GM19397 (cell line): ENCODE measurements at regions not wholly inside any gene's neighbourhood (a gene's known extent, or its start where the extent isn't known, plus 50 kb on each side); places are given as distances from the start of the nearest gene placed in this dataset.
"Not testable (repeated sequence)": the region's sequence is repeated elsewhere in the genome, so short reads cannot be mapped to it uniquely, and the experiment has no call there.

Source experiments
- ATAC-seq: cut with Tn5 transposase; IDR thresholded peaks from one replicate; pipeline ENCODE4 v1.9.1; 2021; ENCODE audit warnings: mild to moderate bottlenecking, moderate library complexity; ENCODE audit not compliant: unreplicated experiment

DNA sequence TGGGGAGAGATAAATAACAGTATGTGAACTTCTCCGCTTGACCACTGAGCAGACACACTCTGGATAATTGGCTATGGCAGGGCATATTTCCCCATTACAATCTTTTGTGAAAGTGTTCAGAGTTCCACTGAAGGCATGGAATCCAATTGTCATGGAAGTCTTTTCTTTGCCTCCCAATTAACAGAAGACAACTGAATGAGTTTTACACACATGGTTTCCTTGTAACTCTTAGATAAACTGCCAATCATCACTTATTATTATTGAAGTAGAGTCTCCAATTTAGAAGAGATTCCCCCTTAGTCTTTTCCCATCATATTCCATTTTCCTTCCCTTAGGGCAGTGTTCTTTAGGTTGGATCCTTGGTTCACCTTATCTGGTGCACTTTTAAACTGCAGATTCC is 308.3 kb downstream of the NR2F2 start:
- no peak for ATAC-seq

- no peak for ATAC-seq
Observed at GRCh38 chr15:96645796-96646195, 315.3 kb downstream of the NR2F2 start.

DNA sequence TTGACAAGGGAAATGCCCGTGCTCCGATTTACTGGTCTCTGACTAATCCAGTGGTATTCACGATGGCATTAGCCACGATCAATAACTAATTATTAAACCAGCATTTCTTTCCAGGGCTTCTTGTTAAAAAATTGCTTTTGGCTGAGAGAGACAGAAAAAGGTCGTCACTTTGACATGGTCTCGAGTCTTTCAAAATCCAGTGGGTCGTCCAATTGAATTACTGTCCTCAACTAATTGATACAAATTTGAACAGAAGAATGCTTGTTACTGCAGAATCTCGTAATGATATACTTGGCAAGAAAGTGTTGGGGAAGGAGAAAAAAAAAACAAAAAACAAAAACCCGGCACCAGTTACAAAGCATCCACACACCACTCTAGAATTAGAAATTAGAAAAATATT is 318.4 kb downstream of the NR2F2 start:
- ATAC-seq: no peak

DNA sequence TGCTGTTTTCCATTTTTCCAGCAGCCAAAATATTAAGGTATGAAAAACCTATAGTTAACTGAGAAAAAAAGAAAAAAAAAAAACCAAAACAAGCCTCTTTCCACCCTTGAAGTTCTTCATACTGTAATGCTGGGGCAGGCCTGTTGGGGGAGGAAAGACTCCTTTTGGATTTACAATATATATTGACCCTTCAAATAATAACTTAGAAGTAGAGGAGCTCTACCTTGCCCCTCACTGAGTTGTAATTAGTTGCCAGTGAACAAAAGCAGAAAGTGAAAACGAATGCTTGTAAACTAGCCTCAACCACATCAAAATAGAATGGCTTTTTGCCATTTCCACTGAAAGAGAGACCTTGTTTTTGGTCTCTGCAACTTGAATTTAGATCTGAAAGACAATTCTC is 326.6 kb downstream of the NR2F2 start:
- no peak for ATAC-seq

DNA sequence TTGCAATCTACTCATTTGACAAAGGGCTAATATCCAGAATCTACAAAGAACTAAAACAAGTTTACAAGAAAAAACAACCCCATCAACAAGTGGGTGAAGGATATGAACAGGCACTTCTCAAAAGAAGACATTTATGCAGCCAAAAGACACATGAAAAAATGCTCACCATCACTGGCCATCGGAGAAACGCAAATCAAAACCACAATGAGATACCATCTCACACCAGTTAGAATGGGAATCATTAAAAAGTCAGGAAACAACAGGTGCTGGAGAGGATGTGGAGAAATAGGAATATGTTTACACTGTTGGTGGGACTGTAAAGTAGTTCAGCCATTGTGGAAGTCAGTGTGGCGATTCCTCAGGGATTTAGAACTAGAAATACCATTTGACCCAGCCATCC is 336.5 kb downstream of the NR2F2 start:
- ATAC-seq: not testable (repeated sequence)

DNA sequence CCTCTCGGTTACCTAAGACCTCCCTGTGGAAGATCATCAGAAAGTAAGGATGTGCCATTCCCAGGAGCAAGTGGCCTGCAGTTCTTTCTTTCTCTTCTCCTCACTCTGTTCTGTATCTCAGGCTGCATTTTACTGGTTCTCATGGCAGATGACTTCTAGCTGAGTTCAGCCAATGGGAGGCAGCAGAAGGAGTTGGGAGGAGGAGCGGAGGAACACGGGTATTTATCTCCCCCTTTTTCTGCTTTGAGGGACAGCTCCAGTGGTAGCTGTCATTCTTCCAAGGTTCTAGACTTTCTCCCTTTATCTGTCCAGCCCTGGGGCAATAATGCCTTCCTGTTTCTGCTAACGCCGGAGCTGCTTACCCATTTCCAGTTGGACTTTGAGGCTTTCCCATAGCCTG is 339.9 kb downstream of the NR2F2 start:
- no peak for ATAC-seq

- ATAC-seq: no peak
Observed at GRCh38 chr15:96672629-96673028, 342.1 kb downstream of the NR2F2 start.

- ATAC-seq: no peak
Observed at GRCh38 chr15:96678386-96678785, 347.9 kb downstream of the NR2F2 start.

GRCh38 chr15:96687388-96688107 is 357.0 kb downstream of the NR2F2 start:
- ATAC-seq: no peak

DNA sequence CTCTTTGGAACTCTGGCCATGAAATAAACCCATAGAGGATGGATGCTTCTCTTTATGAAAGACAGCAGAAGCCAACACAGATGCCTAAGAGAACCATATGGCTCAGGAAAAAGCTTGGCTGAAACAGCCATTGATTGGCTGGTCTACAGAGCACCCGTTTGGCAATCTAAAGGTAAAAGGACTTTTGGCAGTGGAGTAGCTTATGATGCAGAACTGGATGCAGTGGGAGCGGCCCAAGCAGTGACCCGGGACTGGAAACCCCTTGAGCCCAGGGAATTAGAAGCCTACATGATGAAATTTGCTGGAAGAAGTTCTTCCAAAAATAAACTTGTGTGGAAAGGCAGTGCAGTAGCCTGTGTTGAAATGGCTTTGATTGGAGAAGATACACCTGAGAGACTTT is 360.2 kb downstream of the NR2F2 start:
- ATAC-seq: no peak

- ATAC-seq: no peak
Observed at GRCh38 chr15:96692826-96693225, 362.3 kb downstream of the NR2F2 start.

- no peak for ATAC-seq
Observed at GRCh38 chr15:96693515-96693914, 363.0 kb downstream of the NR2F2 start.

GRCh38 chr15:96693990-96694517 is 363.6 kb downstream of the NR2F2 start:
- no peak for ATAC-seq

DNA sequence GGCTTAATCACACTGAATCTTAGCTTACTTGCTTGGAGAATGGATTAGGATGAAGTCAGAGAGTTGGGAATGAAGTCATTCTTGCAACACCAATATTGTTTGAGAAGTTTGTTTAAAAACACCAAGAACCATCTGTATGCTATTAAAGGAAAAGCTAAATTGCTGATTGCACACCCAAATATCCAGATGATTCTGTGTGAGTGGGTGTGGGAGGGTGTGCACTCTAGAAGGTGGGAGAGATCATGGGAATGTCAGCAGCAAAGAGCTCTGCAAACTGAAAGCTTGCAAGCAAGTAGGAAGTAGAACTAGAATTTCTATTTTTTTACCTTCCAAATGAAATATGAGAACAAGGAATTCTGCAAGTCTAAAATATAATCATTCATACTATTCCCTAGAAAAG is 364.9 kb downstream of the NR2F2 start:
- no peak for ATAC-seq

GRCh38 chr15:96699871-96700401 is 369.4 kb downstream of the NR2F2 start:
- no peak for ATAC-seq

DNA sequence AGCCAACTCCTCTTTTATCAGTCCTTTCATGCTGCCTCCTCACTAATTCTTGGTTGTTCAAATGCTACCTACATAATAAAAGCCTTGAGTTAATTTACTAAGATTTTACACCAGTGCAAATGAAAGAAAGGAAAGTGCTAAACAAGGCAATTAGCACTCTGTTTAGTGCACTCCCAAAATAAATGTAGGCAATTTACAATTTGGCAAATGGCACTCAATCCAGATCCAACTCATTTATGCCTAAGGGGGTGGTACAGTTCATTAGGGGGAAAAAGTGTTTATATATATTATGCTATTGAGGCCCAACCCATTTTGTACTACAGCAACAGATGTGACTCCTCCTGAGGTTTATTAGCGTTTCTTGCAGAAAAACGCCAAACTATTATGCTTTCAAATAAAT is 370.1 kb downstream of the NR2F2 start:
- ATAC-seq: no peak

DNA sequence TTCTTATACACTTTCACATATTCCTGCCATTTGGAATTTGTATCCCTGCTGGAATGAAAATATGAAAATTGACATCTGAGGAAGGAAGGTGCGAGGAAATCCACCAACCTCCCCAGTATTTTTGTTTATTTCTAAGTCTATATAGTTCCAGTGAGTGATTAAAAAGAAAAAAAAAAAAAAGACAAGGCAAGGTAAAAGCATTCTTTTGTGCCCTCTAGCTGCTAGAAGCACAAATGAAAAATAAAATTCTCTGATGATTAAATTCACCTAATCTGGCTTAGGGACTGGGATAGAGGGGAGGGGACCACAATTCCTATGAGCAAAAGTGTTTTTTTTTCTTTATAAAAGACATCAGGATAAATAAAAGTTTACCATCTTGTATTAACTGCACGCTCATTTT is 370.9 kb downstream of the NR2F2 start:
- no peak for ATAC-seq

DNA sequence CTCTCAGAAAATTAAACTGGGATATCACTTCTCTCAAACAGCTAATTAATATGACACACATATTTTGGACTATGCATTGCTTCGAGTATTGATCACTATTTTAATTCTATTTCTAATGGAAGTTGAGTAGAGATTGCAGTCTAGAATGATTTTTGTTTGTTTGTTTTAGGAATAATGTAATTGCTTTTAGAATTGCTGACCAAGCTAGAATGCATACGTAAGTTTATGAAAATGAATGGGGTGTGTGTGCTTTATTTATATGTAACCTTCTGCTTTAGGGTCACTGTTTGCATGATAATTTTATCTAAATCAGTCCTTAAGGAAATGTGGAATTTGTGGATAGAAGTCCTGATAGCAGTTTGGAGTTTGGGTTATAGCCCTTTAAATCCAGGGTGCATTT is 371.4 kb downstream of the NR2F2 start:
- no peak for ATAC-seq

GRCh38 chr15:96702589-96702988 is 372.1 kb downstream of the NR2F2 start:
- no peak for ATAC-seq

DNA sequence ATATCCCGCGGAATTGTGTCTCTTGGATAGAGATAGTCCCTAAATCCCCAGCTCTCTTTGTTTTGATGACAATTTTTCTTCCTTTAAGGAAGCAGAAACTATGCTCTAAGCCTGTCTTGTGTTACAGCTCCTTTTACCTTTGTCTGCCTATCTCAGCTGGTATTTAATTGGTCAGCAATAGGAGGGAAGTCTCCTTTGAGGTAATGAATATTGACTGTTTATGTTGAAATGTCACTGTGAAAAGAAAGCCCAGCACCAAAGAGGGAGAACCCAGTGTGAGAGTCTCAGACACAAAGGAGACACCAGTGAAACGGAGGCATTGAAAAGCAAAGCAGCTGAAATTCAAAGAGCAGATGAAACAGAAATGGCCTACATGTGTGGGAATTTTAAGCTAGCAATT is 372.6 kb downstream of the NR2F2 start:
- ATAC-seq: no peak

DNA sequence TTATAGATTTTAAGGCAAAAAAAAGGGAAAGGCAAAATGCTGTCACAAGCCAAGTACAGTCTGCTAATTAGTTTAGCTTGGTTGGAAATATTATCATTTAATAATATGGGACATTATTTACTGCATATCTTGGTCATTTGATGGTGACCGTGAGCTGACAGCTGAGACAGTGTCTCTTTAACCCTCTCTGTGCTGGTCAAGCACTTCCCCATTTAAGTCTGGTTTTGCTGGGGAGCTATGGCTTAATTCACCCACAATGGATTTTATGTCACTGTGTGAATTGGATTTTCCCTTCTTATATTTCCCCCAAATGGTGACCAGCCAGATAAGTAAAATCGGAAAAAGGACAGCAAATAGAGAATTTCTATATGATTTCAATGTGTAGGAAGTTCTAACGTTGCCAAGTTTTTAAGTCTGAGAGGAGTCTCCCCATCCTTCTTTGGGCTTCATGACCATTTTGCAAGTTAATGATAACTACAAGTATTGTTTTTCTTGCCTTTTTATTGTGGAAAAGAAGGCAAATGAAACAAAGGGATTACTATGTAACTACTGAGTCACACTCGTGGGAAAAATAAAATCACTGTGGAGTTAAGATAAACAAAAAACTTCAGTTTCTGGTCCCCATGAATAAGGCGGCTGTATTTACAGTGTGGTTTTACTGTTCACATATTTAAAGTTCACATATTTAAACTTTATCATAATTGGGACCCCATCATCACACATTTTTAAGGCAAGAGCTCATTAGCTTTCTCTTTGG is 373.5 kb downstream of the NR2F2 start:
- no peak for ATAC-seq

DNA sequence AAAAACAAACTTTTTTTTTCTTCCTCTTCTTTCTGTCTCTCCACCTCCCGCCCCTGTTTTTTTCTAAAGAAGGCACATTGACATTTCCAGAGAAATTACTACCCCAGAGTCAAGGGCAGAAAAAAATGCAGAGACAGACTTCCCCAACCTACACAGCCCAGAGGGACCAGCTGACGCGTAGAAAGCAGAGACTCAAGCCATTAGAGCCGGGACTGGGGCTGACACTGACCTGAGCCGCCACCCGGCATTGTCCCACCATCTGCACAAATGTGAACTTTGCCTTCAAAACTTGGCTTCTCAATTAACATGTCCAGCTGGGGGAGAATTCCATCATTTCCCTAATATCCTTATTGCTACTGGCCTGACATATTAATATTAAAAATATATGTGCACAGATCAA is 385.6 kb downstream of the NR2F2 start:
- ATAC-seq: no peak
